Sigmoid colon (tissue), 4 donors: ENCODE measurements at regions not wholly inside any gene's neighbourhood (a gene's known extent, or its start where the extent isn't known, plus 50 kb on each side); places are given as distances from the start of the nearest gene placed in this dataset.

Experiments
- CTCF ChIP-seq, 4 experiments: fragments of 450-650 bp in 3 of 4; fragments of 200-600 bp in 1 of 4; IDR thresholded peaks; one replicate each; pipeline ENCODE4 v1.5.1; 2016 to 2019; ENCODE audit warnings: antibody characterized with exemption in 4 of 4, mild to moderate bottlenecking in 3 of 4, moderate library complexity in 2 of 4
- EP300 ChIP-seq, 4 donors: sonication (generic); formaldehyde crosslinking; IDR thresholded peaks; one replicate each; pipeline ENCODE4 v1.6.1; 2017; ENCODE audit warnings: antibody characterized with exemption in 4 of 4
- POLR2A ChIP-seq, 2 donors: fragments of 450-650 bp; IDR thresholded peaks; one replicate each; pipeline ENCODE4 v1.6.1; 2016; ENCODE audit warnings: antibody characterized with exemption in 2 of 2, mild to moderate bottlenecking in 2 of 2, moderate library complexity in 2 of 2
- POLR2AphosphoS5 ChIP-seq, 4 donors: sonication (generic); formaldehyde crosslinking; IDR thresholded peaks; one replicate each; pipeline ENCODE4 v1.6.1; 2017; ENCODE audit warnings: antibody characterized with exemption in 4 of 4

GRCh38 chr10:6347391-6347951 lies 144.7 kb downstream of the PFKFB3 start:
- no peak for TF ChIP-seq CTCF (IDR thresholded peaks at IDR 0.05)
- TF ChIP-seq EP300 (IDR thresholded peaks at IDR 0.05): no peak
- TF ChIP-seq POLR2AphosphoS5 (IDR thresholded peaks at IDR 0.05): no peak
- TF ChIP-seq POLR2A (IDR thresholded peaks at IDR 0.05): no peak
